Neural progenitor cell (in vitro differentiated cells): ENCODE measurements at regions not wholly inside any gene's neighbourhood (a gene's known extent, or its start where the extent isn't known, plus 50 kb on each side); places are given as distances from the start of the nearest gene placed in this dataset.

Experiments
- EZH2 ChIP-seq: fragments of 200-600 bp; sonication (generic); IDR thresholded peaks from 2 replicates; pipeline ENCODE4 v1.6.1; 2017; ENCODE audit warnings: antibody characterized with exemption, mild to moderate bottlenecking, moderate library complexity
- TF ChIP-seq, protein P1 (sequence below): fragments of 200-600 bp; sonication (generic); IDR thresholded peaks from 2 replicates; pipeline ENCODE4 v1.5.1; 2017; ENCODE audit warnings: antibody characterized with exemption, mild to moderate bottlenecking

DNA sequence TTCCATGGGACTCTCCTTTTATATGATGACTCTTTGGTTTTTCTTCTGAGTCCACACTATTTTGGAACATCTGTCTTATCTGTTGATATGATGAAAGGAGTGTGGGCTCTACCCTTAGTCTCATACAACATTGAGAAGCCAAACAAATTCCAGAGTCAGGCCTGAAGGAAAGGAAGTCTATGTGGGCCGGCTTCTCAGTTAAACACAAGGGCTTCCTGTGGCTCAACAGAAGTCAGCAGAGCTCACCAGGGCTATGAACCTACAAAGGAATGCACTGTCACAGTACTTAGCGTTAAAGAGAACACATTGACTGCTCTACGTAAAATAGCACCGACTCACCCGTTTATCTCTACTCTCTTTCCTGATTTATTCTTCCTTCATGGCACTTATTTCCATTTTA, 641.0 kb upstream of the FRG1 start:
- TF ChIP-seq, protein P1, sequence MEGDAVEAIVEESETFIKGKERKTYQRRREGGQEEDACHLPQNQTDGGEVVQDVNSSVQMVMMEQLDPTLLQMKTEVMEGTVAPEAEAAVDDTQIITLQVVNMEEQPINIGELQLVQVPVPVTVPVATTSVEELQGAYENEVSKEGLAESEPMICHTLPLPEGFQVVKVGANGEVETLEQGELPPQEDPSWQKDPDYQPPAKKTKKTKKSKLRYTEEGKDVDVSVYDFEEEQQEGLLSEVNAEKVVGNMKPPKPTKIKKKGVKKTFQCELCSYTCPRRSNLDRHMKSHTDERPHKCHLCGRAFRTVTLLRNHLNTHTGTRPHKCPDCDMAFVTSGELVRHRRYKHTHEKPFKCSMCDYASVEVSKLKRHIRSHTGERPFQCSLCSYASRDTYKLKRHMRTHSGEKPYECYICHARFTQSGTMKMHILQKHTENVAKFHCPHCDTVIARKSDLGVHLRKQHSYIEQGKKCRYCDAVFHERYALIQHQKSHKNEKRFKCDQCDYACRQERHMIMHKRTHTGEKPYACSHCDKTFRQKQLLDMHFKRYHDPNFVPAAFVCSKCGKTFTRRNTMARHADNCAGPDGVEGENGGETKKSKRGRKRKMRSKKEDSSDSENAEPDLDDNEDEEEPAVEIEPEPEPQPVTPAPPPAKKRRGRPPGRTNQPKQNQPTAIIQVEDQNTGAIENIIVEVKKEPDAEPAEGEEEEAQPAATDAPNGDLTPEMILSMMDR = no peak
- TF ChIP-seq EZH2 = no peak
